Ammon's horn (tissue), 1 donor: ENCODE measurements at regions not wholly inside any gene's neighbourhood (a gene's known extent, or its start where the extent isn't known, plus 50 kb on each side); places are given as distances from the start of the nearest gene placed in this dataset.

Source experiments
- DNase-seq: peaks from one replicate; pipeline ENCODE4 v3.0.0-alpha.2; 2016; ENCODE audit warnings: low spot score

GRCh38 chr15:97703400-97703799 lies 257.1 kb upstream of the ARRDC4 start:
- no peak for DNase-seq

DNA sequence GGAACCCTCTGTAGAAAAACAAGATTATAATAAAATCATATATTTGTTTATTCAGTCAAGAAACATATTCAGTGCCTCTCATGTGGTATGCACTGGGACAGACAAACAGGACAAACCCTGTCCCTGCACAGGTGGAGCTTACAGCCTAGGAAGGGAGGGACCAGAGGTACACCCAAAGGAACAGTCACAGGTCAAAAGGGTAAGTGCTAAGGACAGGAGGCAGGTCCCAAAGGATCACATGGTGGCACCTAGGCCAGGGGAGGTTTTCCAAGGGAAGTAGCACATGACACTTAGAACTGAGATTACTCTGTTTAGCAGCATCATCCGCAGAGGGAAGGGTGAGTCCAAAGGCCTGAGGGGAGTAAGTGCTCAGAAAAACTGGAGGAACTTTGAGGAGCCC lies 254.4 kb upstream of the ARRDC4 start:
- DNase-seq: no peak

- DNase-seq: no peak
These were observed 252.3 kb upstream of the ARRDC4 start for GRCh38 chr15:97708252-97708651.

GRCh38 chr15:97712530-97712929 lies 248.0 kb upstream of the ARRDC4 start:
- DNase-seq: no peak

DNA sequence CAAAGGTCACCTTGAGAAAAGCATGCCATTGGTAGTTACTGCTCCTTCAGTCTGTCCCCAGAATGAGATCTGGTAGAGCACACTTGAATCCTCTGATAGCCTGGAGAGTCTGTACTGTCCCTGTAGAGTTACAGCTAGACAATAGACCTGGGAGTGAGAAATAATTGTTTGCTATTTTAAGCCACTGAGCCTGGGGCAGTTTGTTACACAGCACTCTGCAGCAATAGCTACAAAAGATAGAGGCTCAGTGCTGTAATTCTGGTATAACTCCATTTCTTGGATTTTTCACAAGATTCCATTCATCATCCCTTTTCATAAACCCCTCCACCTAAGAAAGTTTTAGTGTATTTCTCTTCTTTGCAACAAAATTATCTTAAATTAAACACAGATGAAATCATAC lies 242.7 kb upstream of the ARRDC4 start:
- no peak for DNase-seq

- DNase-seq: no peak
These were observed 242.0 kb upstream of the ARRDC4 start for GRCh38 chr15:97718509-97718908.

GRCh38 chr15:97728791-97729190 lies 231.7 kb upstream of the ARRDC4 start:
- peak; percentile 46 for DNase-seq

GRCh38 chr15:97729270-97729669 lies 231.2 kb upstream of the ARRDC4 start:
- DNase-seq: no peak

- DNase-seq: no peak
These were observed 230.2 kb upstream of the ARRDC4 start for GRCh38 chr15:97730315-97730714.

- DNase-seq: no peak
These were observed 228.6 kb upstream of the ARRDC4 start for GRCh38 chr15:97731859-97732258.

GRCh38 chr15:97733373-97733772 lies 227.1 kb upstream of the ARRDC4 start:
- DNase-seq: no peak

DNA sequence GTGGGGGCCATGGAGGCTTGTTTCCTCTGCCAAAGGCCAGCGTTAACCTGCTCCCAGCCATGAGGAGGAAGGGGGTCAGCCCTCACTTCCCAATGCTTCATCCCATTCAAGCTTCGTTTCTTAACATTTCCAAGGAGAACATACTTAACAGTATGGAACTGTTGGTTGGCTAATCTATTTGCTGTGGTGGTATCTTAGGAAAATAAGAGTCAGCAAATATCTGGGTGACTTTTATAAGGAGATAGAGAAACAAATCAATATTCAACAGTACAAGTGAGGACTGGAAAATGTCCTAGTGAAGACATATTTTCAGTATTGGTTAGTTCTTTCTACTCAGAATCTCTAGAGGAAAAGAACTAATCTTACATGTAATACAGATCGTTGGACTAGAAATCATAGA lies 223.8 kb upstream of the ARRDC4 start:
- DNase-seq: no peak

DNA sequence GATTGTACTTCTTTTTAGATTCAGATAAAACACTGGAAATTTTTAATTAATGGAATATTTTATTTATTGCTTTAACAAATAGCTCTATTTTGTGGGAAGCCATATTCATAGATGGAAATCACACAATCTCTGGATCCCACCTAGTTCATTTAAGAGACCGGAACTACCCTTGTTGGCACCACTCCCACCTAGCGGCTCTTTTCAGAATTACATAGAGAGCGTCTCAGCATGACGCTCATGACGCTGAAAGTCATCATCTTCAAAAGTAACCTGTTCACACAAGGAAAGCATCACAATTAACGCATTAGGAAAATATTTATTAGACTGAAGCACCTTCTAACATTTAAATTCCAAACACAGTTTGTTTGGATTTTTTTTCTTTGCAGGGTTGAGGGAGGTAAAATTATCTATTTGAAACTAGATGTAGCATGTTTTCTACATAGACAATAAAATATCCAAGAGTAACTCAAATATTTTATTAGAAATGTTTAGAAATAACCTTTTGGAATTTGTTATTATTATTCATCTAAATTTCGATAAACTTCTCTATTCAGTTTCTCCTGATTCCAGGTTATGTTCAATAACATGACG lies 214.9 kb upstream of the ARRDC4 start:
- no peak for DNase-seq

- no peak for DNase-seq
These were observed 213.2 kb upstream of the ARRDC4 start for GRCh38 chr15:97747342-97747741.

GRCh38 chr15:97748576-97748975 lies 211.9 kb upstream of the ARRDC4 start:
- DNase-seq: no peak

DNA sequence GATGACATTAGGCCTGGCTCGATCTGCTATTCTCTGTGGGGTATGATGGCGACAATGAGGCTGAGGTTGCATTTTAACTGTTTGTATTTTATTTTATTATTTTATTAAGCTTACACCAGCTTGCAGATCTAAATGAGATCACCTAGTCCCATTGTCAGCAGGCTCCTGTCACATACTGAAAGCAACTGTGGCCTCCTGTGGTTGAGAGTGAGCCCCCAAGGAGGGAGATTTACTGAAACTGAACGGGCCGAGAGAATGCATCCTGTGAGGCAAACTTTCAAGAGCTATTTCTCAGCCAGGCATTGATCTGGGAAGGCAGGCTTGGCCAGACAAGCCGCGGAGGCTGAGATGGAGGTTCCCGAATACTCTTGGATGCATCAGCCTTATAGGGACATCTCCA lies 210.4 kb upstream of the ARRDC4 start:
- no peak for DNase-seq

DNA sequence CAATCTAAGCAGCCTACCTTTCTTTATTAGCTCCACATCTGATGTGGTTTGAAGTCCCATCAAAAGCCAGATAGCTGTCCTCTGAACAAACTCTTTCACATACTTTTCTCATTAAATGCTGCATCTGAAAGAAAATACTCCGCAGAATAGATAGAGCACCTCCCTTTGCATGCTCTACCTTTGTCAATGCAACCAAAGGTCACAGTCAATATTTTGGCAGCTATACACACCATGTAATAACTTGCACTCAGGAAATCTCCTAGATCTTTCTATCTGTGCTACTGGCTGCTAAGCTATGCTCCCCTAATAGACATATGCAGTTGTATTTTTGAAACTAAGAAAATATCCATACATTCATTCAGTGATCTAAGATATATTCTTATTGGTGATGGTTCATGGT lies 204.8 kb upstream of the ARRDC4 start:
- DNase-seq: no peak

DNA sequence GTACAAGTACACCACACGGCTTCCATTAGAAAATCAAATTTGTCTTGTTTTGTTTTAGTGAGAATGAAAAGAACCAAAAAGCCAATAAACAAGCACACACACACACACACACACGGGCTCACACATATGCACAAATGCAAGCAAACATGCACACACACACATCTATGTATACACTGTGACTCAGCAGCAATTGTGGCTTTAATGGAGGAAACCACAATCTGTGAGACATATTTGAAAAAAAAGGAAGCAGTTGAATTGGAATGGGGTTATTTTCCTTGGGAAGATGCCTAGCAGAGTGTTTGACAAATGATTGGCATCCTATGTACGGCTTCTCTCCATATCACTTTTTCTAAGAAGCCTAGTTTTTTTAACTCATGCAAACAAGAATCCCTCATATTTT lies 201.1 kb upstream of the ARRDC4 start:
- no peak for DNase-seq

DNA sequence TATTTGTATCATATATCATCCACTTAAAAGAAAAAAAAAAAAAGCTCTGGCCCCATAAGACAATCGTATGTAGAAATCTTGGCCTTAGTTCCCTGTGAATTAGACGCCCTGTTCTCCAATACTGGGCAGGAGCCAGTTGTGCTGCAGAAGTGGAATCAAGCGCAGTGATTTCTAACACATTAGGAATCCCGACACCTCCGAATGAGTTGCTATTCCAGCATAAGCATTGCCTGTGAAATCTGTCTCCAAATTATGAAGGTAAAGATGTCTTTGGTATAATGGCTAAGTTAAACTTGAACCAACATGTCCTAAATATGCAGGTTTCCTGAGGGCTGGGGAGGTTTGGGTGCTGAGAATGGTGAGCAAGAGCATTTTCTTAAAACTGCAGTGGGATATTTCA lies 199.4 kb upstream of the ARRDC4 start:
- no peak for DNase-seq

DNA sequence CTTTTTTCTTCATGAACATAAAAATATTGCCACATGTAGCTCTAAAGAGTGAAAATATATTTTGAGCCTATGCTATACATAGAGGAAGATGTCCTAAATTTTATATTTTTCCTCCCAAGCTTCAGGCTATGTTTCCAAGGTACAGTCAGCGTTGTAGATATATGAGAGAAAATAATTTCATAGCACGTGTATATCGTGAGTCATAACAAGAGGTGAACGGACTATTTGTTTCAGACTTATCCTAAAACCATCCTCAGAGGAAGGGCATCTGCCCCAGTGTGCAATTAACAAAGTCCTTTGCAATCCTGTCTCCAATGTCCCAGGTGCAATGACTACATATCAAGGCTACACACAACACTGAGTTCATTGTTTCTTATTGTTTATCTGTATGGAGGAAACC lies 177.3 kb upstream of the ARRDC4 start:
- no peak for DNase-seq

DNA sequence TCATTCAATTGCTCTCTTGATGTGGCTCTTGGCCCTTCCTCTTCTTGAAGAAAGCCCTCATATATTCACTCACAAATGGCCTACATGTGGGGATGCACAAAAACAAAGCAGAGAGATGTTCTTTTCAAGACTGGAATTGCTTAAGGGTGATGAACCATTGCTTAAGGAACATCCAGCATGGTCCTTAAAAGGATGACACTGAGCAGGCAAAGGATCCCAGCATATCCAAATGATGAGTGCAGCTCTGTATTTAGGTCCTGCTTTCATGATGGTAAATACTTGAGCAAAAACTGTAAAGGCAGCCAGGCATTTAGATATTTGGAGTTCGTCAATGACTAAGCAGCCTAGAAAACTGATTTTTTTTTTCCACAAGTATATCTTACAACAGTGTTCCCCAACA lies 173.8 kb upstream of the ARRDC4 start:
- no peak for DNase-seq

DNA sequence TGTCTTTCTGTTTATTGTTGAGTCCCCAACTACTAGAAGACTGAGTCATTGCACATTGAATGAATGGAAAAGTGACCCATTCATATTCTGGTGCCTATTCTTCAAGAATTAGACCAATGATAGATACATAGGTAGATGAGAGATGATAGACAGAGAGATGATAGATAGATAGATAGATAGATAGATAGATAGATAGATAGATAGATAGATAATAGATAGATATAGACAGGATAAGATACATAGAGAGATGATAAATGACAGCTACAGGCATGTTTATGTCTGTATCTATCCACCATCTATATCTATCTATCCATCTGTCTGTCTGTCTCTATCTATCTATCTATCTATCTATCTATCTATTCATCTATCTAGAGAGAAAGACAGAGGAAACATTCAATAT lies 170.3 kb upstream of the ARRDC4 start:
- no peak for DNase-seq

GRCh38 chr15:97791824-97792792 lies 168.4 kb upstream of the ARRDC4 start:
- DNase-seq: no peak

GRCh38 chr15:97804950-97805349 lies 155.6 kb upstream of the ARRDC4 start:
- DNase-seq: no peak
